ENCODE measurements at regions not wholly inside any gene's neighbourhood (a gene's known extent, or its start where the extent isn't known, plus 50 kb on each side); places are given as distances from the start of the nearest gene placed in this dataset.
A peak's percentile ranks its signal among the peaks of the same experiment; 100 is the strongest.
"Not testable (repeated sequence)": the region's sequence is repeated elsewhere in the genome, so short reads cannot be mapped to it uniquely, and the experiment has no call there.

DNA sequence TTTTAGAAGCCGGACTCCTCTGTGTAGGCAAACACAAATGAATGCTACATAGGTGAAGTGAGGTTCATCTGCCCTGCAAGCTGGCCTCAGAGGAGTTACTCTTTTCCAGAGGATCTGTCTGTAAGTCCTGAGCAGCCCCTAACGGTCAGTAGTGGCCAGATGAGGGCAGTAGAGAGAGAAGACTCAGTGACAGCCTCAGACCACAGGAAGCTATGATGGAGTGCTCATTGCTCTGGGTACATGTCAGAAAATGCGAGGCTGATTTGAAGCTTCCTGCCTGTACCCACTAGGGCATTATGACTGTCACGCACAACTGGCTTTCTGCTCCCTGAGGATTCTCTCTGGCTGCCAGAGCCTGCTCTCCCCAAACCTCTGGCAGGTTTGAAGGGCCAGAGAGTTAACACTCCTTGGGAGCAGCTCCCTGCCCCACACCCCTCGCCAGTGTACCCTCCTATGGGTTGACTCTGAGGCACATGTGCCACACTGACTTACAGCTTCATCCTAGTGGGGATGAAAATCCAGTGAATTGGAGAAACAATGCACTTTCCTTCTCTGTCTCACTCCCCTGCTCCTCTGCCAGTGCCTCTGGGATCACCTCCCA is 141.5 kb downstream of the GABRG2 start:
- ATAC-seq: peak; percentile 29

DNA sequence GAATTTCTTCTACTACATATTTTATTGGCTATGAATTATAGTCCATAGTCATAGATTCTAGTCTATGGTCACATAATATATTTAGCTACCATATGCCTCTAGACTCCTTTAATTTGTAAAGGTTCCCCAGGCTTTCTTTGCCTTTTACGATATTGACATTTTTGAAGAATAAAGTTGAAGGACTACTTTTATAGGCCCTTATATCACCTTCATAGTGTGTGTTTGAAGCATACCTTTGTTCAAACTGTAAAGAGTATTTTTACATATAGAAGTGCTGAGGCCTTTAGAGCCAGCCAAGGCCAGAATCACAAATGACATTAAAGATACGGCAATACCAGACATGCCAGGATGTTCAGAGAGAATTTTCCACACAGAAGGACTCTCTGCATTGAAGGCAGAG is 147.0 kb downstream of the GABRG2 start:
- no peak for ATAC-seq

DNA sequence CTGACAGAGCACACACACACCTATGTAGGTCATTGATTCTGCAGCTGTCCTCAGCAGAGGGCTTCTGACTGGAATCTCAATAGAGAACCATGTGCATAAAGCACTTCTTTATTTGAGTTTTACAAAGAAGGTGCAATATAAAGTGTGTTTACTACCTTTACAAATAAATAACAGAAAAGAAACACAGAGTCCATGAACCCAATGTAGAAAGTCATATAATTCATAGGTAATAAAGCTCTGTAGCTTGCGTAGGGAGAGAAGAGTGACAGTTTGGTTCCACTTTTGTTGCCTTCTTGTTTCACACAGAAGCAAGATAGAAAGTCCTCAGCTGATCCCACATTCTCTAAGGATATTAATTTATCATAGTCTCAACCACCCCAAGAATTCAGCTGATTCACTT is 149.5 kb downstream of the GABRG2 start:
- no peak for ATAC-seq

DNA sequence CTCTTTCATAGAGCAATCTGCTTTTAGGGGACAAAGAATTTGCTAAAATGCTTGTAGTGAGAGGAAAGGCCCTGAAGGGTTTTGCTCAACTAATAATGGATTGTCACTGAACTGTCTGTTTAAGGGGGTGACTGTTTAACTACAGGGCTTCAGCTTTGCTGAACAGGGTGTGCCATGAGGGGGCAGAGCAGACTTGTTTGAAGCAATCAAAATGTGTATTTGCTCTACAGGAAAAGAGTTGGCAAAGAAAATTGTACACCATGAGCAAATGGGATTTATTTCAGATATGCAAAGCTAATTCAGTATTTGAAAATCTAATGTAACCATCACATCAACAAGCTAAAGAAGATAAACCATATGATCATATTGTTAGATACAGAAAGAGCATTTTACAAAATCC is 154.3 kb downstream of the GABRG2 start:
- no peak for ATAC-seq

DNA sequence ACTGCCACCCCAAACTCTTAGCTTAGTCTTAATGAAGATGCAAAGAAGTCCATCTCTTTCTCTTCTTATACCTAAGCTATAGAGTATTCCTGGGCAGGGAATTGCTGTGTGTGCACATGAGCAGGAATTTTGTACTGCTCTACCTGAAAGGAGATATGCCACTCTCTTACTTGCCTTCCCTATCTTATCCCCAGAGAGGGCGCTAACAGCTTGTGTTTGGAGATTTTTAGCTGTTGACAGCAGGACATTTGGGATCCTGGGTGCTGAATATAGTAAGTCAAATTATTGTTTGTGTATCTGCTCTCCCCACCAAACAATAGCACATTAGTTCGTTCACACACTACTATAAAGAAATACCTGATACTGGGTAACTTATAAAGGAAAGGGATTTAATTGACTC is 159.5 kb downstream of the GABRG2 start:
- ATAC-seq: no peak

DNA sequence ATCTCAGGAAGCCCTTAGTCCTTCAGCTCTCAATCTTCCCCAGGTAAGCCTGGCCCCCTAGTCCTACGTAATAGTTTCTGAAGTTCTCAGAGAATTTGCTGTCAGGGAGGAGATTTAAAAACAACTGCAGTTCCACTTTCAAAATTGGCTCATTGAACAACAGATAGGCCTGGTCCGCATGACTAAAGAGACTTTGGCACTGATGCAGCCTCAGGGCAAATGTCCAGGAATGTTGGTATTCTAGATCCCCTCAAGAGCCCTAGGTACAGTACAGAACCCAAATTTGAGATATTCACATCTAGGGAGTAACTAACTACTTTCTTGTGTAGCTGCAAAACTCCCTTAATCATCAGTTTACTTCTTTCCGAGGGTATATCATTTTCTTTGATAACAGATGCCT is 162.8 kb downstream of the GABRG2 start:
- ATAC-seq: no peak

DNA sequence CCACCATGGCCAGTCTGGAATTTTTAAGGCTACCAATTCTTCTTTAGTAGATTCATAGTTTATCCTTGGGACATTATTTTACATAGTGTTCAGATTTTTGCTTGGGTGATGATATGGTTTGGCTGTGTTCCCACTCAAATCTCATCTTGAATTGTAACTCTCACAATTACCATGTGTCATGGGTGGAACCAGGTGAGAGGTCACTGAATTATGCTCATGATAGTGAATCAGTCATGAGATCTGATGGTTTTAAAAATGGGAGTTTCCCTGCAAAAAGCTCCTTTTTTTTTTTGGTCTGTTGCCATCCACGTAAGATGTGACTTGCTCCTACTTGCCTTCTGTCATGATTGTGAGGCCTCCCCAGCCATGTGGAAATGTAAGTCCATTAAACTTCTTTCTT is 163.9 kb downstream of the GABRG2 start:
- ATAC-seq: no peak

DNA sequence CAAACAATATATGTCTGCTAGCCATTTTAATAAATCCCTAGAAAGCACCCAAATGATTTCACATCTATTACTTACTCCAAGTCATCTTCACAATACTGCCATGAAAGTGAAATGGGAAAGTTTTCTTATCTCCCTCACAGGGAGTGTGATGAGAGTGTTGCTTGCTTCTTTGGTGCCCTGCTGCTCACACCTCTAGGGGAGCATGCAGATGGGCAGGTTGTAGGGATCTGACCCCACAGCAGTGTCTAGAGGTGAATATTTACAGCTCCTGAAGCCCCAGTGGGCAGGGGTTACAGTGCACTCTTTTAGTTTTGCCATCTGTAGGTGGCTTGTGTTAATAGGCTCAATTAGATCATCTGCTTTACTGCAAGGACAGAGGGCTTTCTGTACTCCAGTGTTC is 173.2 kb downstream of the GABRG2 start:
- ATAC-seq: no peak

DNA sequence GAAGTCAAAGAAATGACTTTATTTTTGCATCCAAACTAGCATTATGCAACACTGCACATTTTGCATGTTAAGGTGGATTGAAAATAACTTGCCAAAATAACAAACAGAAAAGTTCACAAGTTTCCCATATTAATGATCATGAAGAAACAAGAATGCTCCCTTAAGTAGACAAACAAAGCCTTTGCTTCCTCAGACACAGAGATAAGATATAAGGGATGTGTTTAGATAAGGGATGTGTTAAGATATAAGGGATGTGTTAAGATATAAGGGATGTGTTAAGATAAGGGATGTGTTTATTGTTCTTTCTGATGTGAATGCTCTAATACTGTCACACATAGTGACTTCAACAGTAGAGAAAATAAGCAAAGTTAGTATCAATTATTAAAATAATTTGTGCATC is 174.8 kb downstream of the GABRG2 start:
- no peak for ATAC-seq

DNA sequence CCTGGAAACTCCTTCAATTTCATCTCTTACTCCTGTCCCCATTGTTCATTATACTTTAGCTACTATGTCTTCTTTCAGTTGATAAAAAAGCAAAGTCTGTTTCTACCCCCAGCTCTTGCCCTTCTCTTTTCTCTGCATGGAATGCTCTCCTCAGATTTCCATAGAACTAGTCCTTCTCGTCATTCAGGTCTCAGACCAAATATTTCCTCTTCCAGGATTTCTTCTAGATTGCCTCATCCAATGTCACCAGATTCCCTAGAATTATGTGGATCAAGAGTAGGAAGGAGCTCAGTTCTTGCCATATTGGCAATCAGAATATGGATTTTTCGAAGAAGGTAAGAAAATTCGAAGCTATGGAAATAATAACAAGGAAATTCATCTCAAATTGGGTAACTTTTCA is 176.1 kb downstream of the GABRG2 start:
- ATAC-seq: no peak

DNA sequence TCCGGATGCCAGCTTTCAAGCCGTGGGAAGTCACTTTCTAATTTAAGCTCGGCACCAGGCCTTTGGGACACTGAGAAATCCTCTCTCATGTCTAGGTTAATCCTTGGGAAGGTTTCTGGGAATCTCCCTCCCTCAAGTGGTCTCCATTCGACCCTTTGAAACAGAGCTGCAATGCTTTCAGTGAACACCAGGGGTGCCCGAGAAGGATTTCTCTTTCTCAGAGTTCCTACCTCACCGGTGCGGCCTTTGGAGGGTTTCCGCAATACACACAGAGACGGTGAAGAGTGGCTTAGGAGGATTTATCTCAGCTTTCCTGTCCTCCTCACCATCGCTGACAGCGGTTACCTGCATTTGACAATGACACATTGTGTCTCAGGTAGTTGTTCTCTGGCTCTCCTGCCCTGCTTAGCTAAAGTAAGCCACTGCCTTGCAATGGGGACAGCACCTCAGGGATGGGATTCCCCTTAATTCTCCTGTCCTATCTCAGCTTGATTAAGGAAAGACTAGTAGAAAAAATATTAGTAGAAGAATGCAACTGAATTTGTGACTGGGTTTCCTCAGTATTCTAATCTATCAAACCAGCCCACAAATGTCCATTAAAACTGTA is 180.6 kb downstream of the GABRG2 start:
- no peak for ATAC-seq

DNA sequence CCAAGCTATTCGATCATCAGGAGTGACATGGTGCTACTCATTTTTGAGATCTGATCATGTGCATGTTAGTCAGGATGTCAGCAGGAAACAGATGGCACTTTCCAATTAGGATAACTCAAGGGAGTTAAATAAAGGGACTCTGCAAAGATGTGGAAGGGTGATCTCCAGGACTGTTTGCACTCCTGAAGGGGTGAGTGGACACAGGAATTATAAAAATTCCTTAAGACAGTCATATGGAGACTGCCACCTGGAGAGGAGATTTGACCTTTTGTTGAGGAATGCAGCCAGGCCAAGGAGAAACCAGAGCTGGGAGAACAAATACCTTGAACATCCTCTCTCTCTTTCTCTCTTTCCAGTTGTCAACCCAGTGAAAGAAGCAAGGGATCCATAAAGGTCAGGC is 189.1 kb downstream of the GABRG2 start:
- no peak for ATAC-seq

DNA sequence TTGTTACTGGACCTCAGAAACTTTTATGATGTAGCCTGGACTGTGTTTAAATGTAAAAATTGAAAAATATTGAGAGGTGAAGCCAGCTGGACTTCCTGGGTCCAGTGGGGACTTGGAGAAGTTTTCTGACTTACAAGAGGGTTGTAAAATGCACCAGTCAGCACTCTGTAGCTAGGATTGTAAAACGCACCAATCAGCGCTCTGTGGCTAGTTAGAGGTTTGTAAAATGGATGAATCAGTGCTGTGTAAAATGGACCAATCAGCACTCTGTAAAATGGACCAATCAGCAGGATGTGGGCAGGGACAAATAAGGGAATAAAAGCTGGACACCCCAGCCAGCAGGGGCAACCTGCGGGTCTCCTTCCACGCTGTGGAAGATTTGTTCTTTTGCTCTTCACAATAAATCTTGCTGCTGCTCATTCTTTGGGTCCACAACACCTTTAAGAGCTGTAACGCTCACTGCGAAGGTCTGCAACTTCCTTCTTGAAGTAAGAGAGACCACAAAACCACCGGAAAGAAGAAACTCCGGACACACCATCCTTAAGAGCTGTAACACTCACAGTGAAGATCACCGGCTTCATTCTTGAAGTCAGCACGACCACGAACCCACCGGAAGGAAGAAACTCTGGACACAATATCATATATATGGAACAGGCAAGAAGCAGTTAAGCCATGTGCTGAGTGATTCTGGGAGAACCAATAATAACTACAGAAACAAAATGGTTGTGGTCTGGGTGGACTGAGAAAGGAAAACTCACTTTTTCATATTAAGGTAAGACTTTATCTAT is 201.3 kb downstream of the GABRG2 start:
- no peak for ATAC-seq

DNA sequence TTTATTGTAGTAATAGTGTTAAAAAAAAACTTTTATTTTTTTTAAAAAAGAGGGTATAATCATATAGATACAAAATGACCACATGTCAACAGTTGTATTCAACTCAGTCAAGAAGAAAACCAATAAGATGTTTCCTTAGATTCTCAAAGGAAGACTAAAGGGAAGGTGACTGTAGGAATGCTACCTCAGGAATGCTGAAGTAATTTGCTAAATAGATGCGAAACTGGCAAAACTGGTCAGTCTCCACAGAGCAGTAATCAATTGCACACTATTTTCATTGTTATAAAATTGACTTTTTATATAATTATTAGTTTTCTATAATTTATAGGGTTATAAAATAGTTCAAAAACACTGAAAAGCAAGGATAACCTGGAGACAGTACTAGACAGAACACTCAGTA is 204.8 kb downstream of the GABRG2 start:
- ATAC-seq: no peak

DNA sequence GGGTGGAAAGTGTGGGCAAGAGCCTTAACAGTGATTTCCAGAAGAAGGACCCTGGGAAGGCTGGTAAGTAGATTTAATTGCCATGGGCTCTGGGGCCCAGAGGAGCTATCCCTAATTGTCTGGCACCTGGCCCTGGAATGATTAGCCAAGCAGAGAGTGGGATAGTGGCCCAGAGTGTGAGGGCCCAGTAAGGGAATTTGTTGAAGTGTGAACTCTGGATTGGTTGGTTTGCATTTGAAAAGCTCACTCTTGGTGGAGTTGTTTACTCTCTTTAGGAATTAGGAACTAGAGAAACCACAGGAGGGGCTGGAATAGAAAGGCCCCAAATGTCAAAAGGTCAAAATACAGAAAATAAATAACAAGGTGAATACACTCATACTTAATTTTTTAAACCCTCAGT is 207.1 kb downstream of the GABRG2 start:
- no peak for ATAC-seq

DNA sequence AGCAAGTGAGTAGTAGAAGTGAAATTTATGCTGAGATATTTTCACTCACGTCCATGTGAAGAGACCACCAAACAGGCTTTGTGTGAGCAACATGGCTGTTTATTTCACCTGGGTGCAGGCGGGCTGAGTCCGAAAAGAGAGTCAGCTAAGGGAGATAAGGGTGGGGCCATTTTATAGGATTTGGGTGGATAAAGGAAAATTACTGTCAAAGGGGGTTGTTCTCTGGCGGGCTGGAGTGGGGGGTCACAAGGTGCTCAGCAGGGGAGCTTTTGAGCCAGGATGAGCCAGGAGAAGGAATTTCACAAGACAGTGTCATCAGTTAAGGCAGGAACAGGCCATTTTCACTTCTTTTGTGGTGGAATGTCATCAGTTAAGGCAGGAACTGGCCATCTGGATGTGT is 207.8 kb downstream of the GABRG2 start:
- not testable (repeated sequence) for ATAC-seq

DNA sequence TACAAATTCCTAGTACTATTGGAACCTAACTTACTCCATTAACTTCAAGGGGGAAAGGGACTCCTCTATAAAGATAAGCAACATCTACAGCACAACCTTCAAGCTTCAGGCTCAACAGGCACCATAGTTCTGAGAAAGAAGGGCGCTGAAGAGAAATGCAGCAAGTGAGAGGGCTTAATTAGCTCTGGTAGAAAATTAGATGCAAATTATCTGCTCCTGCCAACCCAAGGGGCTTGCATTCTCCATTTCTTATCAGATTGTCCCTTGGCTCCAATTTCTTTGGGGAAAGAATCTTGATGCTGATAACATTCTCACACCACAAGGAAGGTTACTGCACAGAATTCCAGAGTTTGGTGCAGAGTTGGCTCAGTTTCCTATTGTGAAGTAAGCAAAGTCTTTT is 214.6 kb downstream of the GABRG2 start:
- ATAC-seq: no peak

DNA sequence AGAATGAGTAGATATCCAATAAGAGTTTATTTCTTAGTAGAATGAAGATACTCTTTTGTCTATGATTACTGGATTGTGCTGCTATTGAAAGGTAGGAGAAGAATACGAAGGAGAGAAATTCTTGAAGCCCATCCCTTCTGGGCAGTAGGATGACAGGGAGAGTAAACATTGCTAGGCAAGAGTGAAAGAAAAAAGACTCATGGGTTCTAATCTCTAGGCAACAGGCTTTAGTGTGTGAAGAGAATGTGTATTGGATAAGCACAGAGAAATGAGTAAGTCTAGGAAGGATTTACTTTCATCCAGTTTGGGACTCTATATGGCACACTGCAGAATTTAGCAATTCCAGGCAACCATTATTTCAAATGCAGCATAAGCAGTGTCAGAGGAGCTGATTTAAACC is 216.0 kb downstream of the GABRG2 start:
- no peak for ATAC-seq

DNA sequence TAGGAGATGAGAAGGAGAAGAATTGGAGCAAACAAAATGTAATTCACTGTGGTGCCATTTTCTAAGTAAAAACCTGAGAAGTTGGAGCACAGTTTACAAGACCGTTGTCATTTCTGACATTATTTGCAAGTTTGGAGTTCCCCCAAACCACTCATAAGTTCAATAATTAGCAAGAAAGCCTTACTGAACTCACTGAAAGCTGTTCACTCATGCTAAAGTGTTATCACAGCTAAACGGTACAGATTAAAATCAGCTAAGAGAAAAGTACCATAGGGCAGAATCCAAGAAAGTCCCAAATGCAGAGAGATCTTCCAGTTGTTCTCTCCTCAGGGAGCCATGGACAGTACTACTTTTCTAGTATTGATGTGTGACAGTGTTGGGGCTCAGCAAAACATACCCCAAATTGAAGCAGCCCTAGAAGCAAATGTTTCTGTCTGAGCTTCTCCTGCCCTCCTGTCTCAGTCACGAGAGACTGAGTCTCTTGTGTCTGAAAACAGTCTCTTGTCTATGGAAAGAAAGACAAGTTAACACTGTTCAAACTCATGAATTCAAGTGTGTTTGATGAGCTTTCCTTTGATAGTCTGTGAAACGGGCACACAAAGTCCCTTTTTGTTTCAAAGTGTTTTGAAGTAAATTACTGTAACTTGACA is 221.2 kb downstream of the GABRG2 start:
- ATAC-seq: no peak

DNA sequence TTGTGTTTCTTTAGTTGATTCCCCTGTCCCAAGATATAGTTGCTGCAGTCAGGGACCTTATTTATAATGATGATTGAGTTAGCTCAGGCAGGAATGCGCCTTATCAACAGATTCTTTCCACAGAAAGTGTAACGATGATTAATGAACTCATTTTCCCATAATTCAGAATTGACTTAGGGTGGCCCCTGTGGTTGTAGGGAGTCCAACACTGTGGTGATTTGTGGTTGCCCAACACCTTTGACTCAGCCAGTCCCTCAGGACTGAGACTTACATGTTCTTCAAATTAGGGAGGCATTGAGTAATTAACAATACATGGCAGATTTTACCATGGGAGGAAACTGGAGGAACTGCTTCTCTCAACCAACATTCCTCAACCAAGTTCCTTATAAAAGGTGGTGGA is 221.9 kb downstream of the GABRG2 start:
- no peak for ATAC-seq

DNA sequence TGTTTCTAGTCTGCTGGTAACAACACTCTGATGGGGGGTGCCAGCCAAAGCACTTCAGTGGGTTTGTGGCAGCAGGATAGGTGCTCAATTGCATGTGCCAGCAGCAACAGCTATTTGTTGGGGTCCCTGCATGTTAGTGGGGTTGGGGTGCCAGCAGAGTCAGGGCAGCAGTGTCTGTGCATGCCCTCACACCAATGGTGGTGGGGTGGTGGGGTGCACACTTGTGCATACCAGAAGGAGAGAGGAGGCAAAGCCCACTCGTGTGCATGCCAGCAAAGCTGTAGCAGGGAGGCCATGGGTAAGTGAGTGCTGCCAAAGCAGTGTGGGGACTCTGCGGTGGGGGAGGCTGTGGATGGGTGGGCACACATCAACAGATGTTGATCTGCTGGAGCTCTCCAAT is 232.2 kb downstream of the GABRG2 start:
- ATAC-seq: no peak

DNA sequence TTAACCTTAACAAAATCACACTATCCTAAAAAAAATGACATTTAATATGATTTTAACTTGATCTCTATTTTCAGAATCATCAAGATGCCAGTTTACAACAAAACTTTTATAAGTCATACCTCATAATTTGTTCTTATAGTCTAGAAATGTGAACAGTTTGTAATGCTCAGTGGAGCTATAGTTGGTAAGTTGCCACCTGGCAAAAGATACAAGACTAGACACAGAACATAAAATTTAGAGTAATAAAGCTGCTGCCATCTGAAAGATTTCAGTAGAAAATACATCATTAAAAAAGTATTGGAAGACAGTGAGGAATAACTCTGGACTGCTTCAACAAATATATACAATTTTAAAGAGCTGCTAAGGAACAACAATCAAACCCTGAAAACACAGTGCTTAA is 233.8 kb downstream of the GABRG2 start:
- ATAC-seq: no peak

DNA sequence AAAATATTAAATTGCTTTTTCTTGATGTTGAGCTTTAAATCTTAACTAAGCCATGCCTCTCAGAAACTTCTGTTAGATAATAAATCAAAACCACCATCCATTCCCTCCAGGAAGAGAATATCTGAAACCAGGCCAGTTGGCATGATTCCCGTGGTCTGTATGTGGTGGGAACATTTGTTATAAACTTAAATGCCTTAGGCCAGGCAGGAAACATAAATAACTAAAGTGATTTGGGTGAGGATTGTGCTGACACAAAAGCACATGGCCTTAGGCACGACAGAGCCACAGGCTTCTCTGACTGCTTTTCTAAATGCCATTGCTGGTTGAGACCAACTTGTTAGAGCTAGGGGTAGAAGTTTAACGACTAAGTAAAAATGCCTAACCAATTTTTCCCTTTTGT is 255.9 kb downstream of the GABRG2 start:
- no peak for ATAC-seq

DNA sequence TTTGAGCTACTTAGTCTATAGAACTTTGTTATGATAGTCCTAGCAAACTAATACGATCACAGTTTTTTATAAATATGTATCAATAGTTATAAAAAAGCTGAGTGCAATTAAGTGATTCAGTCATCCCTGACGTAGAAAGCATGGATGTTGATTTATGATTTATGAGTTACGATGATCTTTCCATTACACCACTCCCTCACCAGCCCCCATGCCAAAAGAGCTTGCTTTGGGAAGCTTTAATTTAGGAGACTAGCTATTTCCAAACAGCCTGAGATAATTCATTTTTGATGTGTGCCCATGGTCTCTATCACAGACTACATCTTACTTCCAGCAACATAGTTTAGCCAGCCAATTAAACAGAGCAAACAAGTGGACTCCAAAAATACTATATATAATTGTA is 256.8 kb downstream of the GABRG2 start:
- ATAC-seq: no peak
